ENCODE measurements at regions not wholly inside any gene's neighbourhood (a gene's known extent, or its start where the extent isn't known, plus 50 kb on each side); places are given as distances from the start of the nearest gene placed in this dataset.

- no peak for DNase-seq
These were observed 256.7 kb upstream of the HES1 start for GRCh38 chr3:193879099-193879863.

GRCh38 chr3:193879864-193880242 is 256.1 kb upstream of the HES1 start:
- DNase-seq = no peak

- no peak for DNase-seq
These were observed 253.9 kb upstream of the HES1 start for GRCh38 chr3:193882091-193882490.

GRCh38 chr3:193883551-193883950 is 252.4 kb upstream of the HES1 start:
- DNase-seq = no peak

GRCh38 chr3:193884027-193884426 is 251.9 kb upstream of the HES1 start:
- no peak for DNase-seq

GRCh38 chr3:193884652-193885051 is 251.3 kb upstream of the HES1 start:
- no peak for DNase-seq

- DNase-seq = no peak
These were observed 250.1 kb upstream of the HES1 start for GRCh38 chr3:193885832-193886231.

GRCh38 chr3:193890016-193890897 is 245.7 kb upstream of the HES1 start:
- DNase-seq = no peak

- no peak for DNase-seq
These were observed 241.7 kb upstream of the HES1 start for GRCh38 chr3:193894121-193894863.

GRCh38 chr3:193895409-193895808 is 240.5 kb upstream of the HES1 start:
- DNase-seq = no peak

- no peak for DNase-seq
These were observed 239.5 kb upstream of the HES1 start for GRCh38 chr3:193896419-193896818.

GRCh38 chr3:193897288-193897687 is 238.7 kb upstream of the HES1 start:
- no peak for DNase-seq

- DNase-seq = no peak
These were observed 238.2 kb upstream of the HES1 start for GRCh38 chr3:193897731-193898180.

GRCh38 chr3:193899001-193899400 is 236.9 kb upstream of the HES1 start:
- DNase-seq = no peak

GRCh38 chr3:193901007-193901406 is 234.9 kb upstream of the HES1 start:
- no peak for DNase-seq

GRCh38 chr3:193902607-193903511 is 233.1 kb upstream of the HES1 start:
- no peak for DNase-seq

GRCh38 chr3:193903512-193903817 is 232.5 kb upstream of the HES1 start:
- no peak for DNase-seq

GRCh38 chr3:193903966-193904365 is 232.0 kb upstream of the HES1 start:
- no peak for DNase-seq

- DNase-seq = no peak
These were observed 230.2 kb upstream of the HES1 start for GRCh38 chr3:193905541-193906396.

GRCh38 chr3:193906849-193907410 is 229.0 kb upstream of the HES1 start:
- DNase-seq = no peak

- DNase-seq = no peak
These were observed 227.7 kb upstream of the HES1 start for GRCh38 chr3:193908181-193908744.
